Keratinocyte (primary cell): ENCODE measurements at regions not wholly inside any gene's neighbourhood (a gene's known extent, or its start where the extent isn't known, plus 50 kb on each side); places are given as distances from the start of the nearest gene placed in this dataset.
"Not testable (repeated sequence)": the region's sequence is repeated elsewhere in the genome, so short reads cannot be mapped to it uniquely, and the experiment has no call there.

Source experiments
- EZH2 ChIP-seq: IDR thresholded peaks from one replicate; pipeline ENCODE4 v1.6.1; 2012; ENCODE audit warnings: inconsistent platforms, mild to moderate bottlenecking, low read length, moderate library complexity
- TF ChIP-seq, protein P1 (sequence below), 3 experiments: IDR thresholded peaks in 1 of 3; conservative IDR thresholded peaks in 1 of 3; optimal IDR thresholded peaks in 1 of 3; 2 replicates in 2 of 3; 3 replicates in 1 of 3; pipeline versions ENCODE3 to v1.5.1; 2011; ENCODE audit warnings: low read length in 3 of 3, mild to moderate bottlenecking in 3 of 3, moderate library complexity in 2 of 3, control low read depth in 1 of 3, inconsistent platforms in 1 of 3; ENCODE audit not compliant: insufficient read depth in 2 of 3; ENCODE audit errors: extremely low read depth in 1 of 3

DNA sequence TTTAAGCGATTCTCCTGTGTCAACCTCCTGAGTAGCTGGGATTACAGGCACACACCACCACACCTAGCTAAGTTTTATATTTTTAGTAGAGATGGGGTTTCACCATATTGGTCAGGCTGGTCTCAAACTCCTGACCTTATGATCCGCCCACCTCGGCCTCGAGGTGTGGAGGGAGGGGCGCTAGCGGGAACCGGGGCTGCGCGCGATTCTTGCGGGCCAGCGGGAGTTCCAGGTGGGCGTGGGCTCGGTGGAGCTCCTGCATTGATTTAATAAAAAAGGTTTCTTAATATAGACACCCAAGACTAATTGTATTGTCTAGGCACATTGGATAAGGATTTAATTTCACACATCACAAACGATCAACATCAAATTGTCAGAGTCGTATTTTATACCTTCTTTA lies 63.1 kb upstream of the ANKRD30A start:
- TF ChIP-seq, protein P1, sequence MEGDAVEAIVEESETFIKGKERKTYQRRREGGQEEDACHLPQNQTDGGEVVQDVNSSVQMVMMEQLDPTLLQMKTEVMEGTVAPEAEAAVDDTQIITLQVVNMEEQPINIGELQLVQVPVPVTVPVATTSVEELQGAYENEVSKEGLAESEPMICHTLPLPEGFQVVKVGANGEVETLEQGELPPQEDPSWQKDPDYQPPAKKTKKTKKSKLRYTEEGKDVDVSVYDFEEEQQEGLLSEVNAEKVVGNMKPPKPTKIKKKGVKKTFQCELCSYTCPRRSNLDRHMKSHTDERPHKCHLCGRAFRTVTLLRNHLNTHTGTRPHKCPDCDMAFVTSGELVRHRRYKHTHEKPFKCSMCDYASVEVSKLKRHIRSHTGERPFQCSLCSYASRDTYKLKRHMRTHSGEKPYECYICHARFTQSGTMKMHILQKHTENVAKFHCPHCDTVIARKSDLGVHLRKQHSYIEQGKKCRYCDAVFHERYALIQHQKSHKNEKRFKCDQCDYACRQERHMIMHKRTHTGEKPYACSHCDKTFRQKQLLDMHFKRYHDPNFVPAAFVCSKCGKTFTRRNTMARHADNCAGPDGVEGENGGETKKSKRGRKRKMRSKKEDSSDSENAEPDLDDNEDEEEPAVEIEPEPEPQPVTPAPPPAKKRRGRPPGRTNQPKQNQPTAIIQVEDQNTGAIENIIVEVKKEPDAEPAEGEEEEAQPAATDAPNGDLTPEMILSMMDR (optimal IDR thresholded peaks at IDR 0.05 in 1 of 3, IDR thresholded peaks at IDR 0.05 in 1 of 3, conservative IDR thresholded peaks at IDR 0.05 in 1 of 3; ENCODE audit: extremely low read depth in 1 of 3, insufficient read depth in 2 of 3, low read length in 3 of 3) = not testable (repeated sequence)
- not testable (repeated sequence) for TF ChIP-seq EZH2
